Neural progenitor cell (in vitro differentiated cells): ENCODE measurements at regions not wholly inside any gene's neighbourhood (a gene's known extent, or its start where the extent isn't known, plus 50 kb on each side); places are given as distances from the start of the nearest gene placed in this dataset.

Experiments used
- DNase-seq: peaks from one replicate; pipeline ENCODE4 v3.0.0-alpha.2; 2016; ENCODE audit warnings: low spot score
- H2AFZ ChIP-seq: fragments of 200-600 bp; sonication (generic); replicated peaks from 2 replicates; pipeline ENCODE4 v1.6.1; 2016; ENCODE audit warnings: antibody characterized with exemption
- H3F3A ChIP-seq: fragments of 200-600 bp; sonication (generic); 2 replicates; pipeline ENCODE4 v1.6.1; 2016; ENCODE audit warnings: antibody characterized with exemption, low read depth
- H3K27ac ChIP-seq: fragments of 200-600 bp; sonication (generic); 2 replicates; pipeline ENCODE4 v1.5.1; 2016; ENCODE audit warnings: mild to moderate bottlenecking
- H3K27me3 ChIP-seq: fragments of 200-600 bp; sonication (generic); 2 replicates; pipeline ENCODE4 v1.6.1; 2016; ENCODE audit warnings: mild to moderate bottlenecking, moderate library complexity
- H3K36me3 ChIP-seq: fragments of 200-600 bp; sonication (generic); 2 replicates; pipeline ENCODE4 v1.5.1; 2016
- H3K4me1 ChIP-seq: fragments of 200-600 bp; sonication (generic); 2 replicates; pipeline ENCODE4 v1.6.1; 2016; ENCODE audit warnings: mixed run types
- H3K4me2 ChIP-seq: fragments of 200-600 bp; sonication (generic); 2 replicates; pipeline ENCODE4 v1.6.1; 2016
- H3K4me3 ChIP-seq: fragments of 200-600 bp; sonication (generic); 2 replicates; pipeline ENCODE4 v1.5.1; 2016
- H3K79me2 ChIP-seq: fragments of 200-600 bp; sonication (generic); 2 replicates; pipeline ENCODE4 v1.6.1; 2016; ENCODE audit warnings: low read depth
- H3K9ac ChIP-seq: fragments of 200-600 bp; sonication (generic); 2 replicates; pipeline ENCODE4 v1.6.1; 2016
- H3K9me3 ChIP-seq: fragments of 200-600 bp; sonication (generic); 2 replicates; pipeline ENCODE4 v1.5.1; 2016; ENCODE audit warnings: low read depth
- H4K20me1 ChIP-seq: fragments of 200-600 bp; sonication (generic); 2 replicates; pipeline ENCODE4 v1.6.1; 2016; ENCODE audit warnings: low read depth
- H3K27ac Mint-ChIP-seq: 3 replicates; pipeline ENCODE4 v1.8.0; 2021; ENCODE audit warnings: mixed read lengths
- H3K27me3 Mint-ChIP-seq: 2 replicates; pipeline ENCODE4 v1.8.0; 2022; ENCODE audit warnings: low read depth, mild to moderate bottlenecking, inconsistent platforms, moderate library complexity, mixed read lengths; ENCODE audit not compliant: insufficient read depth
- H3K36me3 Mint-ChIP-seq: 3 replicates; pipeline ENCODE4 v1.8.0; 2021; ENCODE audit warnings: mixed read lengths
- H3K4me1 Mint-ChIP-seq: 3 replicates; pipeline ENCODE4 v1.8.0; 2021; ENCODE audit warnings: mixed read lengths
- H3K4me3 Mint-ChIP-seq: 3 replicates; pipeline ENCODE4 v1.8.0; 2021; ENCODE audit warnings: mild to moderate bottlenecking, moderate library complexity, mixed read lengths
- H3K9me3 Mint-ChIP-seq: 3 replicates; pipeline ENCODE4 v1.8.0; 2020; ENCODE audit warnings: mixed read lengths
- CTCF ChIP-seq: fragments of 200-600 bp; sonication (generic); IDR thresholded peaks from 2 replicates; pipeline ENCODE4 v1.5.1; 2017; ENCODE audit warnings: antibody characterized with exemption, mild to moderate bottlenecking
- EZH2 ChIP-seq: fragments of 200-600 bp; sonication (generic); IDR thresholded peaks from 2 replicates; pipeline ENCODE4 v1.6.1; 2017; ENCODE audit warnings: antibody characterized with exemption, mild to moderate bottlenecking, moderate library complexity
- EZH2phosphoT487 ChIP-seq: fragments of 200-600 bp; sonication (generic); IDR thresholded peaks from 2 replicates; pipeline ENCODE4 v1.6.1; 2017; ENCODE audit warnings: antibody characterized with exemption

- peaks cover 26% of the 10 kb centered on the region for H3K4me1 Mint-ChIP-seq
- TF ChIP-seq CTCF (no peak), EZH2 (no peak), EZH2phosphoT487 (no peak)
Observed at GRCh38 chr20:57805747-57806146, 95.9 kb upstream of the PMEPA1 start.

GRCh38 chr20:57804470-57805250, 94.8 kb upstream of the PMEPA1 start:
- H3K9me3 ChIP-seq = no peaks in the 10 kb centered on the region
- Mint-ChIP-seq H3K4me1 (peaks cover 18% of the 10 kb centered on the region), H3K27ac (no peak overlapping the region), H3K36me3 (no peaks in the 10 kb centered on the region), H3K4me3 (no peak overlapping the region), H3K9me3 (no peaks in the 10 kb centered on the region), H3K27me3 (peaks cover 2% of the 10 kb centered on the region)
- H3K4me1 ChIP-seq = no peaks in the 10 kb centered on the region
- no peak overlapping the region for H3K4me2 ChIP-seq
- no peak overlapping the region for H3K9ac ChIP-seq
- no peaks in the 10 kb centered on the region for H3K36me3 ChIP-seq
- TF ChIP-seq CTCF = no peak
- no peak for TF ChIP-seq EZH2
- no peak for TF ChIP-seq EZH2phosphoT487
- H3K79me2 ChIP-seq = no peaks in the 10 kb centered on the region
- H3K27ac ChIP-seq = no peak overlapping the region
- H3F3A ChIP-seq = no peaks in the 10 kb centered on the region
- no peak for DNase-seq
- H4K20me1 ChIP-seq = no peaks in the 10 kb centered on the region
- H3K4me3 ChIP-seq = no peak overlapping the region
- H3K27me3 ChIP-seq = no peaks in the 10 kb centered on the region
- no peak overlapping the region for H2AFZ ChIP-seq

More at GRCh38 chr20:57805747-57806146, 95.9 kb upstream of the PMEPA1 start:
- Histone ChIP-seq H3K27ac (no peak overlapping the region), H3K4me1 (peaks cover under 1% of the 10 kb centered on the region), H2AFZ (no peak overlapping the region), H3K4me2 (no peak overlapping the region), H3K9ac (no peak overlapping the region), H3K79me2 (no peaks in the 10 kb centered on the region), H3K4me3 (no peak overlapping the region), H4K20me1 (no peaks in the 10 kb centered on the region), H3K36me3 (no peaks in the 10 kb centered on the region), H3F3A (no peaks in the 10 kb centered on the region), H3K9me3 (no peaks in the 10 kb centered on the region), H3K27me3 (no peaks in the 10 kb centered on the region)
- no peak for DNase-seq
- Mint-ChIP-seq H3K36me3 (no peaks in the 10 kb centered on the region), H3K9me3 (no peaks in the 10 kb centered on the region), H3K27ac (no peak overlapping the region), H3K4me3 (no peak overlapping the region), H3K27me3 (peaks cover 2% of the 10 kb centered on the region)

GRCh38 chr20:57803508-57804005, 93.7 kb upstream of the PMEPA1 start:
- Mint-ChIP-seq H3K9me3 (no peaks in the 10 kb centered on the region), H3K4me1 (peaks cover 18% of the 10 kb centered on the region), H3K36me3 (no peaks in the 10 kb centered on the region), H3K27me3 (no peaks in the 10 kb centered on the region), H3K4me3 (no peak overlapping the region), H3K27ac (peak overlapping the region; percentile 33)
- no peaks in the 10 kb centered on the region for H3K79me2 ChIP-seq
- H3K4me3 ChIP-seq = no peak overlapping the region
- no peaks in the 10 kb centered on the region for H3K9me3 ChIP-seq
- no peak overlapping the region for H2AFZ ChIP-seq
- no peak overlapping the region for H3K9ac ChIP-seq
- no peak for TF ChIP-seq CTCF
- no peak for TF ChIP-seq EZH2phosphoT487
- no peak for TF ChIP-seq EZH2
- no peaks in the 10 kb centered on the region for H3K27me3 ChIP-seq
- H4K20me1 ChIP-seq = no peaks in the 10 kb centered on the region
- no peak for DNase-seq
- no peak overlapping the region for H3K4me2 ChIP-seq
- H3K27ac ChIP-seq = no peak overlapping the region
- no peaks in the 10 kb centered on the region for H3K36me3 ChIP-seq
- no peaks in the 10 kb centered on the region for H3F3A ChIP-seq
- no peaks in the 10 kb centered on the region for H3K4me1 ChIP-seq
